SK-N-SH (cell line): ENCODE measurements at regions not wholly inside any gene's neighbourhood (a gene's known extent, or its start where the extent isn't known, plus 50 kb on each side); places are given as distances from the start of the nearest gene placed in this dataset.

Source experiments
- CTCF ChIA-PET: fragments of 300-600, 350-600 bp; formaldehyde crosslinking; extraction: SDS; loops from one replicate; lab custom pipeline; 2021; lab: Yijun Ruan, JAX
- POLR2A ChIA-PET: fragments of 350-600 bp; sonication (Branson Sonifier 250); formaldehyde crosslinking; extraction: SDS; loops from one replicate; lab custom pipeline; 2020; ENCODE audit warnings: antibody characterized with exemption, inconsistent platforms; lab: Yijun Ruan, JAX
- DNase-seq: peaks from one replicate; pipeline ENCODE4 v3.0.0; 2012
- H2AFZ ChIP-seq: fragments of 200-600 bp; sonication (generic); 2 replicates; pipeline ENCODE4 v1.8.1; 2016; ENCODE audit warnings: antibody characterized with exemption, mild to moderate bottlenecking, low read depth
- H3F3A ChIP-seq: fragments of 200-600 bp; sonication (generic); replicated peaks from 2 replicates; pipeline ENCODE3; 2016; ENCODE audit warnings: antibody characterized with exemption, mild to moderate bottlenecking; ENCODE audit not compliant: insufficient read depth
- H3K27ac ChIP-seq, 2 experiments: fragments of 200-500 bp in 1 of 2; fragments of 200-600 bp in 1 of 2; sonication (Bioruptor generic) in 1 of 2; sonication (generic), shearing (Covaris generic) in 1 of 2; 2 replicates each; pipeline versions ENCODE4 v1.5.1 to v1.6.1; 2014 to 2016; ENCODE audit warnings: low read depth in 2 of 2, inconsistent platforms in 1 of 2, low read length in 1 of 2, mild to moderate bottlenecking in 1 of 2, mixed read lengths in 1 of 2
- H3K27me3 ChIP-seq: fragments of 200-600 bp; sonication (generic), shearing (Covaris generic); 2 replicates; pipeline ENCODE4 v1.6.1; 2016; ENCODE audit warnings: mixed run types; ENCODE audit not compliant: insufficient read depth
- H3K36me3 ChIP-seq, 2 experiments: fragments of 200-500 bp in 1 of 2; fragments of 200-600 bp in 1 of 2; sonication (Bioruptor generic) in 1 of 2; sonication (generic) in 1 of 2; replicated peaks in 1 of 2; 2 replicates each; pipeline versions ENCODE3 to v1.5.1; 2014 to 2016; ENCODE audit warnings: low read length in 1 of 2, mild to moderate bottlenecking in 1 of 2; ENCODE audit not compliant: insufficient read depth in 2 of 2, control insufficient read depth in 1 of 2
- H3K4me1 ChIP-seq, 2 experiments: fragments of 200-500 bp in 1 of 2; fragments of 200-600 bp in 1 of 2; sonication (Bioruptor generic) in 1 of 2; sonication (generic), shearing (Covaris generic) in 1 of 2; 2 replicates each; pipeline versions ENCODE4 v1.5.1 to v1.6.1; 2014 to 2016; ENCODE audit warnings: low read depth in 1 of 2, low read length in 1 of 2, mixed run types in 1 of 2; ENCODE audit not compliant: insufficient read depth in 2 of 2, control insufficient read depth in 1 of 2
- H3K4me2 ChIP-seq: fragments of 200-600 bp; sonication (generic), shearing (Covaris generic); 2 replicates; pipeline ENCODE4 v1.6.1; 2017; ENCODE audit warnings: mixed run types
- H3K4me3 ChIP-seq, 2 experiments: fragments of 200-500 bp in 1 of 2; fragments of 200-600 bp in 1 of 2; sonication (Bioruptor generic) in 1 of 2; sonication (generic), shearing (Covaris generic) in 1 of 2; 2 replicates each; pipeline versions ENCODE4 v1.5.1 to v1.8.1; 2014 to 2016; ENCODE audit warnings: low read depth in 2 of 2, inconsistent platforms in 1 of 2, low read length in 1 of 2, mild to moderate bottlenecking in 1 of 2, mixed read lengths in 1 of 2, moderate library complexity in 1 of 2
- H3K79me2 ChIP-seq: fragments of 200-600 bp; sonication (generic); 2 replicates; pipeline ENCODE4 v1.8.1; 2017; ENCODE audit warnings: mild to moderate bottlenecking; ENCODE audit not compliant: insufficient read depth
- H3K9ac ChIP-seq: fragments of 200-600 bp; sonication (generic); 2 replicates; pipeline ENCODE4 v1.6.1; 2017; ENCODE audit warnings: mixed run types
- H3K9me2 ChIP-seq: fragments of 200-600 bp; sonication (generic); 2 replicates; pipeline ENCODE4 v1.6.1; 2017; ENCODE audit warnings: mixed run types
- H3K9me3 ChIP-seq: fragments of 200-600 bp; sonication (generic); 2 replicates; pipeline ENCODE4 v1.6.1; 2017; ENCODE audit warnings: mixed run types, mild to moderate bottlenecking, moderate library complexity
- H4K20me1 ChIP-seq: fragments of 200-600 bp; sonication (generic); 2 replicates; pipeline ENCODE4 v1.6.1; 2017; ENCODE audit warnings: mild to moderate bottlenecking, mixed run types; ENCODE audit not compliant: insufficient read depth
- CHD2 ChIP-seq: fragments of 150-350 bp; IDR thresholded peaks from 2 replicates; pipeline ENCODE4 v1.6.1; 2018; ENCODE audit warnings: low read length; ENCODE audit not compliant: partially characterized antibody
- FOXJ3 ChIP-seq: sonication (generic); formaldehyde crosslinking; IDR thresholded peaks from 2 replicates; pipeline ENCODE4 v1.5.1; 2020; ENCODE audit warnings: mild to moderate bottlenecking, missing genetic modification reagents
- GATA2 ChIP-seq: sonication (generic); formaldehyde crosslinking; IDR thresholded peaks from 2 replicates; pipeline ENCODE4 v1.5.0; 2020; ENCODE audit warnings: mild to moderate bottlenecking, missing genetic modification reagents
- NFIC ChIP-seq: IDR thresholded peaks from 2 replicates; pipeline ENCODE4 v1.4.0; 2012; ENCODE audit warnings: borderline replicate concordance
- POLR2AphosphoS5 ChIP-seq: IDR thresholded peaks from 2 replicates; pipeline ENCODE4 v1.6.1; 2012; ENCODE audit warnings: low read depth, low read length
- RAD21 ChIP-seq: IDR thresholded peaks from 2 replicates; pipeline ENCODE4 v1.6.1; 2012; ENCODE audit warnings: mild to moderate bottlenecking, low read length
- RCOR1 ChIP-seq: fragments of 150-350 bp; IDR thresholded peaks from 2 replicates; pipeline ENCODE4 v1.6.1; 2017; ENCODE audit warnings: antibody characterized with exemption, low read length
- RFX5 ChIP-seq: IDR thresholded peaks from 2 replicates; pipeline ENCODE4 v1.6.1; 2012; ENCODE audit warnings: mild to moderate bottlenecking, improper control_type of control experiment, low read length
- RXRA ChIP-seq: IDR thresholded peaks from 2 replicates; pipeline ENCODE4 v1.4.0; 2012; ENCODE audit warnings: low read depth, mild to moderate bottlenecking, borderline replicate concordance
- SMC3 ChIP-seq: IDR thresholded peaks from 2 replicates; pipeline ENCODE4 v1.6.1; 2012; ENCODE audit warnings: low read depth, low read length, improper control_type of control experiment
- TEAD4 ChIP-seq: IDR thresholded peaks from 2 replicates; pipeline ENCODE4 v1.4.0; 2012; ENCODE audit warnings: mild to moderate bottlenecking, borderline replicate concordance; ENCODE audit not compliant: insufficient read depth
- WGBS: methylation state at CpG from one replicate; pipeline ENCODE4 v1.1.6; 2017; ENCODE audit warnings: low lambda C conversion rate; 5-methylcytosine and 5-hydroxymethylcytosine counted together
- TF ChIP-seq, protein P1 (sequence below): fragments of 150-350 bp; IDR thresholded peaks from 2 replicates; pipeline ENCODE4 v1.6.1; 2016; ENCODE audit warnings: mild to moderate bottlenecking, low read depth, low read length
- TF ChIP-seq, protein P2 (sequence below): fragments of 150-350 bp; IDR thresholded peaks from 2 replicates; pipeline ENCODE4 v1.6.1; 2017; ENCODE audit warnings: antibody characterized with exemption, low read length, low read depth, borderline replicate concordance
- TF ChIP-seq, protein P3 (sequence below): IDR thresholded peaks from 2 replicates; pipeline ENCODE4 v1.4.0; 2012; ENCODE audit warnings: low read depth, borderline replicate concordance
- TF ChIP-seq, protein P4 (sequence below): IDR thresholded peaks from 2 replicates; pipeline ENCODE4 v1.4.0; 2012; ENCODE audit warnings: low read depth
- TF ChIP-seq, protein P5 (sequence below): IDR thresholded peaks from 2 replicates; pipeline ENCODE4; 2012

DNA sequence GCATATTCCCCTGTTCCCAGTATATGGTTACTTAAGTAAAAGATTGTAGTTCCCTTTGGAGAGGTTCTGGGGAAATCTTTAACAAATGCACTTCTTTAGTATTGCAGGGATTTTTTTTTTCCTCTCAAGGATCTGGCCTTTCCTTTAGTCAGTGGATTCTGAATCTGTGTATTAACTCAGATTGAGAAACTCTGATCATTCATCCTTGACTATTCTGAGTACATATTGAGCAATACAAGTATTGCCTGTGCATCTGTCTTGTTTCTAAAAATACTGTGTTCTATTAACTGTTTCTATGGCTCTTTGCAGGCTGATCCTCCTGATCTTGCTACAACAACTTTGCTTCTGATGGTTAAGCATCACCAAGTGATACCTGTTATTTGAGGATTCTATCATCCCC, 67.8 kb upstream of the FGGY start:
- TF ChIP-seq, protein P1, sequence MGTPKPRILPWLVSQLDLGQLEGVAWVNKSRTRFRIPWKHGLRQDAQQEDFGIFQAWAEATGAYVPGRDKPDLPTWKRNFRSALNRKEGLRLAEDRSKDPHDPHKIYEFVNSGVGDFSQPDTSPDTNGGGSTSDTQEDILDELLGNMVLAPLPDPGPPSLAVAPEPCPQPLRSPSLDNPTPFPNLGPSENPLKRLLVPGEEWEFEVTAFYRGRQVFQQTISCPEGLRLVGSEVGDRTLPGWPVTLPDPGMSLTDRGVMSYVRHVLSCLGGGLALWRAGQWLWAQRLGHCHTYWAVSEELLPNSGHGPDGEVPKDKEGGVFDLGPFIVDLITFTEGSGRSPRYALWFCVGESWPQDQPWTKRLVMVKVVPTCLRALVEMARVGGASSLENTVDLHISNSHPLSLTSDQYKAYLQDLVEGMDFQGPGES = no peak
- TF ChIP-seq NFIC (no peak), TEAD4 (no peak), SMC3 (no peak), FOXJ3 (no peak), CHD2 (no peak)
- TF ChIP-seq, protein P2, sequence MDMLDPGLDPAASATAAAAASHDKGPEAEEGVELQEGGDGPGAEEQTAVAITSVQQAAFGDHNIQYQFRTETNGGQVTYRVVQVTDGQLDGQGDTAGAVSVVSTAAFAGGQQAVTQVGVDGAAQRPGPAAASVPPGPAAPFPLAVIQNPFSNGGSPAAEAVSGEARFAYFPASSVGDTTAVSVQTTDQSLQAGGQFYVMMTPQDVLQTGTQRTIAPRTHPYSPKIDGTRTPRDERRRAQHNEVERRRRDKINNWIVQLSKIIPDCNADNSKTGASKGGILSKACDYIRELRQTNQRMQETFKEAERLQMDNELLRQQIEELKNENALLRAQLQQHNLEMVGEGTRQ = no peak
- TF ChIP-seq, all 33 proteins: peak for 0
- H3K79me2 ChIP-seq = no peaks in the 10 kb centered on the region
- no peak overlapping the region for H2AFZ ChIP-seq
- no peak overlapping the region for H3K4me3 ChIP-seq
- no peak overlapping the region for H3K9ac ChIP-seq
- ChIA-PET POLR2A (no interaction called here), CTCF (no interaction called here)
- H3K9me2 ChIP-seq = no peaks in the 10 kb centered on the region
- H3K4me1 ChIP-seq = no peaks in the 10 kb centered on the region
- no peak overlapping the region for H3K4me2 ChIP-seq
- no peaks in the 10 kb centered on the region for H3K9me3 ChIP-seq
- no peaks in the 10 kb centered on the region for H3K36me3 ChIP-seq
- no peaks in the 10 kb centered on the region for H4K20me1 ChIP-seq
- no peaks in the 10 kb centered on the region for H3K27me3 ChIP-seq
- no peaks in the 10 kb centered on the region for H3F3A ChIP-seq
- H3K27ac ChIP-seq = no peak overlapping the region
- DNase-seq = no peak

DNA sequence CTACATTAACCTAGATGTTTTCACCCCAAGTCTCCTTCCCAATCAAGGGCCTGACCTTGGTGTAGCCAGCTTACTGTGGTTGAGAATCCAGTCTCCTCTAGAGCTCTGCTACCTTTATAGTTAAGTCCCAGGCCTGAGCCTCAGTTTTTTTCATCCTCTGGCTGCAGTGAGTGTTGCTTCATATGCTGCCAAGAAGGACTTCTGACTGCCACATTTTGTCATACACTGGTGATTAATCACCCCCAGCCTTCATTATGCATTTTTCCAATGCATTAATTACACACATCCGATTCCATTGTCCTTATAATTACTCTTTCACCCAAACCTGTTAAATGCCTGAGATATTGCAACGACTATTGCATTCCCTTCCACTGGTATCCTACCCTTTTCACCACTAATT, 66.3 kb upstream of the FGGY start:
- H3K4me3 ChIP-seq = no peak overlapping the region
- no peaks in the 10 kb centered on the region for H3K27me3 ChIP-seq
- no peak overlapping the region for H3K27ac ChIP-seq
- H2AFZ ChIP-seq = no peak overlapping the region
- no peaks in the 10 kb centered on the region for H3F3A ChIP-seq
- H3K9me3 ChIP-seq = no peaks in the 10 kb centered on the region
- no peaks in the 10 kb centered on the region for H3K9me2 ChIP-seq
- no peaks in the 10 kb centered on the region for H3K79me2 ChIP-seq
- H3K4me2 ChIP-seq = no peak overlapping the region
- no peak overlapping the region for H3K9ac ChIP-seq
- no peaks in the 10 kb centered on the region for H4K20me1 ChIP-seq
- no peaks in the 10 kb centered on the region for H3K36me3 ChIP-seq
- ChIA-PET CTCF (no interaction called here), POLR2A (no interaction called here)
- 71% methylated on average over 2 of the region's 2 CpGs for WGBS
- DNase-seq = no peak
- no peaks in the 10 kb centered on the region for H3K4me1 ChIP-seq
- TF ChIP-seq RXRA (no peak), POLR2AphosphoS5 (no peak), GATA2 (CRISPR knock-in tag) (no peak), NFIC (no peak)
- TF ChIP-seq, all 33 proteins: peak for 0

DNA sequence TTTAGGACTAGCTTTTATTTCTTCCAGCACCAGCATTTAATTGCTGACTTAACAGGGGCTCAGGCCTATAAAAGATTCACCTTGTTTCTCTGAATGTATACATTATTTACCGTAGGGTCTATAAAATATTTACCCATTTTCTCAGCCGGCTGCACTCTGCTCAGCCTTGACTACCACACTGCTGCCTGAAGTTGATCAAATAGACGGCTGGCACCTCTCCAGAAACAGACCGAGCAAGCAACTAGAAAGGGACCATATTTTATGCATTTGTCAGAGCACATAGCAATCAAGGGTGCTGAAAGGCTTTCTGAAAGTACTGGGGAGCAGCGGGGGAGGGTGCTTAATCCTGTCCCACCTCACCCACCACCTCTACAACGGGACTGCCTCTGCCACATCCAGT, 64.7 kb upstream of the FGGY start:
- Histone ChIP-seq H3F3A (no peaks in the 10 kb centered on the region), H3K79me2 (no peaks in the 10 kb centered on the region), H3K9ac (no peak overlapping the region), H3K36me3 (no peaks in the 10 kb centered on the region), H2AFZ (no peak overlapping the region), H3K4me3 (no peak overlapping the region), H4K20me1 (no peaks in the 10 kb centered on the region), H3K4me2 (no peak overlapping the region), H3K27ac (no peak overlapping the region), H3K4me1 (peaks cover 0 to 6% of the 10 kb centered on the region in 2 experiments; a peak in 1 of 4 replicates), H3K27me3 (no peaks in the 10 kb centered on the region), H3K9me3 (no peaks in the 10 kb centered on the region), H3K9me2 (no peaks in the 10 kb centered on the region)
- CTCF ChIA-PET = no interaction called here
- no peak for DNase-seq
- WGBS = 90% methylated on average over 6 of the region's 6 CpGs
- POLR2A ChIA-PET = no interaction called here
- TF ChIP-seq RCOR1 = no peak
- TF ChIP-seq GATA2 (CRISPR knock-in tag) = no peak
- no peak for TF ChIP-seq SMC3
- TF ChIP-seq, protein P3, sequence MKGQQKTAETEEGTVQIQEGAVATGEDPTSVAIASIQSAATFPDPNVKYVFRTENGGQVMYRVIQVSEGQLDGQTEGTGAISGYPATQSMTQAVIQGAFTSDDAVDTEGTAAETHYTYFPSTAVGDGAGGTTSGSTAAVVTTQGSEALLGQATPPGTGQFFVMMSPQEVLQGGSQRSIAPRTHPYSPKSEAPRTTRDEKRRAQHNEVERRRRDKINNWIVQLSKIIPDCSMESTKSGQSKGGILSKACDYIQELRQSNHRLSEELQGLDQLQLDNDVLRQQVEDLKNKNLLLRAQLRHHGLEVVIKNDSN = no peak
- TF ChIP-seq RFX5 = no peak
- no peak for TF ChIP-seq RAD21
- TF ChIP-seq, protein P4, sequence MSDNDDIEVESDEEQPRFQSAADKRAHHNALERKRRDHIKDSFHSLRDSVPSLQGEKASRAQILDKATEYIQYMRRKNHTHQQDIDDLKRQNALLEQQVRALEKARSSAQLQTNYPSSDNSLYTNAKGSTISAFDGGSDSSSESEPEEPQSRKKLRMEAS = no peak
- TF ChIP-seq, protein P5, sequence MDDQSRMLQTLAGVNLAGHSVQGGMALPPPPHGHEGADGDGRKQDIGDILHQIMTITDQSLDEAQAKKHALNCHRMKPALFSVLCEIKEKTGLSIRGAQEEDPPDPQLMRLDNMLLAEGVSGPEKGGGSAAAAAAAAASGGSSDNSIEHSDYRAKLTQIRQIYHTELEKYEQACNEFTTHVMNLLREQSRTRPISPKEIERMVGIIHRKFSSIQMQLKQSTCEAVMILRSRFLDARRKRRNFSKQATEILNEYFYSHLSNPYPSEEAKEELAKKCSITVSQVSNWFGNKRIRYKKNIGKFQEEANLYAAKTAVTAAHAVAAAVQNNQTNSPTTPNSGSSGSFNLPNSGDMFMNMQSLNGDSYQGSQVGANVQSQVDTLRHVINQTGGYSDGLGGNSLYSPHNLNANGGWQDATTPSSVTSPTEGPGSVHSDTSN = no peak
- TF ChIP-seq, protein P1 = no peak
- no peak for TF ChIP-seq FOXJ3
